Epithelial cell of proximal tubule (primary cell): ENCODE measurements at regions not wholly inside any gene's neighbourhood (a gene's known extent, or its start where the extent isn't known, plus 50 kb on each side); places are given as distances from the start of the nearest gene placed in this dataset.

Experiments used
- DNase-seq: peaks from one replicate; pipeline ENCODE4 v3.0.0-alpha.2; 2011; ENCODE audit warnings: low read depth
- H3K4me3 ChIP-seq: 2 replicates; pipeline ENCODE4 v1.5.1; 2011; ENCODE audit warnings: low read depth, mild to moderate bottlenecking, low read length
- TF ChIP-seq, protein P1 (sequence below): conservative IDR thresholded peaks from 2 replicates; pipeline ENCODE4 v1.5.1; 2012; ENCODE audit warnings: low read depth, mild to moderate bottlenecking, low read length

DNA sequence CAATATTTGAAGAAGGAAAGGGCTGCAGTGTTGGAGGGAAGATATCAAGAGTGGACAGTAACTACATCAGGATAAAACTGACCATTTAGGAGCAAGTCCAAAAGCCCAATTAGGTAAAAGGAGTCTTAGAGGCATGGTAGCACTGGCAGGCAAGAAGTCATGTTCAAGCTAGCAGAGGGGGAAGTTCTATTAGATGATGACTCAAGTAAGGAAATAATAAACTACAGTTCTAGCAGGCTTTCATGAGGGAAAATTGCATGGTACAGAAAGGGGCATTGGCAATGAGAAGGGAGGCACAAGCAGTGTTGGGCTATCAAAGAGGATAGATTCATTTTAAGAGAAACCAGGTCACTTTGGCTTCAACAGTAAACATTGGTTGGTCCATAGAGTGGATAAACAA, 156.1 kb upstream of the PTPRK start:
- no peak overlapping the region for H3K4me3 ChIP-seq
- TF ChIP-seq, protein P1, sequence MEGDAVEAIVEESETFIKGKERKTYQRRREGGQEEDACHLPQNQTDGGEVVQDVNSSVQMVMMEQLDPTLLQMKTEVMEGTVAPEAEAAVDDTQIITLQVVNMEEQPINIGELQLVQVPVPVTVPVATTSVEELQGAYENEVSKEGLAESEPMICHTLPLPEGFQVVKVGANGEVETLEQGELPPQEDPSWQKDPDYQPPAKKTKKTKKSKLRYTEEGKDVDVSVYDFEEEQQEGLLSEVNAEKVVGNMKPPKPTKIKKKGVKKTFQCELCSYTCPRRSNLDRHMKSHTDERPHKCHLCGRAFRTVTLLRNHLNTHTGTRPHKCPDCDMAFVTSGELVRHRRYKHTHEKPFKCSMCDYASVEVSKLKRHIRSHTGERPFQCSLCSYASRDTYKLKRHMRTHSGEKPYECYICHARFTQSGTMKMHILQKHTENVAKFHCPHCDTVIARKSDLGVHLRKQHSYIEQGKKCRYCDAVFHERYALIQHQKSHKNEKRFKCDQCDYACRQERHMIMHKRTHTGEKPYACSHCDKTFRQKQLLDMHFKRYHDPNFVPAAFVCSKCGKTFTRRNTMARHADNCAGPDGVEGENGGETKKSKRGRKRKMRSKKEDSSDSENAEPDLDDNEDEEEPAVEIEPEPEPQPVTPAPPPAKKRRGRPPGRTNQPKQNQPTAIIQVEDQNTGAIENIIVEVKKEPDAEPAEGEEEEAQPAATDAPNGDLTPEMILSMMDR = no peak
- no peak for DNase-seq

DNA sequence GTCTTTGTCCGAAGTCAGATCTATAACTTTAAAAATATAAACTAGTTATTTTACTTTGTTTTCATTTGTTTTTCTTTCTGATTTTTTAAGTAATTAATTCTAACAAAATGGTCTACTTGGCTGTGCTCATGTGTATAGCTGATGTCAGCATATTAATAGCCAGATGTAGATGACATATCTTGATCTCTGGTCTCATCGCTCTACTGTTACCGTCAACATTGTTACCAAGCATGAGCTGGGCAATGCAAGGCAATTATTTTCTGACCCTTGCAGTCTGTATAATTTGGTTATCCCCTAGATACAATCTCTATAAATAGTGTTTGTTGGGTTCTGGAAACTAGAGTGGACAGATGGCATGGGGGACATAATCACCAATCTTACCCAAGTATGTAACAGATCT, 151.6 kb upstream of the PTPRK start:
- TF ChIP-seq, protein P1 = no peak
- H3K4me3 ChIP-seq = no peak overlapping the region
- DNase-seq = no peak

DNA sequence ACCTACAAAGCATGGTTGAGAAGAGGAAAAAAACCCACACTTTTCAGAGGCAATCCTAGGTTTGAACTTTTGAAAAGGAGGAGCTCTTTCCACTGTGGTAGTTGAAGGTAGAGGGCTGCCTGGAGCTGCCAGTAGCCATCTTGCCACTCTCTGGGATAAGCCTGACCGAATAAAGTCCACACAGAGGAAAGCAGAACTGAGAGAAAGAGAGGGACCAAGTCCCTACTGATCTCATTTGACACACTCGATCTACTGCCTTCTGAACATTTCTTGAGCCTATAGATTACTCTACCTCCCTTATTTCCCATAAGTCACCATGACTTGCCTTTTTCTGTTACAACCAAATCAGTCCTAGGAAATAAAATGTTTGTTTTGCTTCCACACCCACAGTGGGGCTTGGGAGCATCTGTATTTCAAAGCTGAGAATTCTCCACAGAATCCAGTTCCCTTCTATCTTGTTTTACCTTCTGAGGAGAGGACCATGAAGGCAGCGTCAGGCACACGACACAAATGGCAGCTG, 147.0 kb upstream of the PTPRK start:
- TF ChIP-seq, protein P1 = no peak
- H3K4me3 ChIP-seq = no peak overlapping the region
- DNase-seq = no peak

DNA sequence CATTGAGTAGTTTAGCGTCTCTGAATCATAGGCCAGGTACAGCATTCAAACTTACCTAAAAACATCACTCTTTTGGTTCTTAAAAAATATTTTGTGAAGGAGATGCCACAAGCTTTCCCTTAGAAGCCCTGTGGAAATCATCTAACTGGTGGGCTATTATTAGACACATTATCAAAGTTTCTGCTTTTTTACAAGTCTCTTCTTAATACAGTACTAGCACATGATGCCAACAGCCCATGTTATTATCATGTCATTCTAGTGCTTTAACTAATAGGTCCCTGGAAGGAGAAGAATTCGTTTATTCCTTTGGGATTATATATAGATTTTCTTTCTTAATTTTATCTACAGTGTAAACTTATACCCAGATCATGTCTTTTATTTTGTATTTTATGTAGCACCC, 146.0 kb upstream of the PTPRK start:
- H3K4me3 ChIP-seq = no peak overlapping the region
- TF ChIP-seq, protein P1 = no peak
- no peak for DNase-seq

DNA sequence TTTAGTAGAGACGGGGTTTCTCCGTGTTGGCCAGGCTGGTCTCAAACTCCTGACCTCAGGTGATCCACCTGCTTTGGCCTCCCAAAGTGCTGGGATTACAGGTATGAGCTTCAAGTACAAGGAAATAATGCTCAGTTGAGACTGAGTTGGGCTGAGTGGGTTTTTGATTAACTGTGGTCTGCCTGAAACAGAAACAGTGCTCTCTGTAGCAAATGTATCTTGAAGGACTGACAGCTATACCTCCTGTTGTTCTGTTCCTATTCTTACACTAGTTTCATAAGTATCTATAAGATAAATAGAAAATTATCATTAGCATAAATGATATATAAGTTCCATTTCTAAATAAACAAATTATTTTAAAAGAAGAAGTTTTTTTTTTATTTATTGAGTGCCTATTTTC, 142.8 kb upstream of the PTPRK start:
- no peak for DNase-seq
- no peak overlapping the region for H3K4me3 ChIP-seq
- TF ChIP-seq, protein P1 = no peak

DNA sequence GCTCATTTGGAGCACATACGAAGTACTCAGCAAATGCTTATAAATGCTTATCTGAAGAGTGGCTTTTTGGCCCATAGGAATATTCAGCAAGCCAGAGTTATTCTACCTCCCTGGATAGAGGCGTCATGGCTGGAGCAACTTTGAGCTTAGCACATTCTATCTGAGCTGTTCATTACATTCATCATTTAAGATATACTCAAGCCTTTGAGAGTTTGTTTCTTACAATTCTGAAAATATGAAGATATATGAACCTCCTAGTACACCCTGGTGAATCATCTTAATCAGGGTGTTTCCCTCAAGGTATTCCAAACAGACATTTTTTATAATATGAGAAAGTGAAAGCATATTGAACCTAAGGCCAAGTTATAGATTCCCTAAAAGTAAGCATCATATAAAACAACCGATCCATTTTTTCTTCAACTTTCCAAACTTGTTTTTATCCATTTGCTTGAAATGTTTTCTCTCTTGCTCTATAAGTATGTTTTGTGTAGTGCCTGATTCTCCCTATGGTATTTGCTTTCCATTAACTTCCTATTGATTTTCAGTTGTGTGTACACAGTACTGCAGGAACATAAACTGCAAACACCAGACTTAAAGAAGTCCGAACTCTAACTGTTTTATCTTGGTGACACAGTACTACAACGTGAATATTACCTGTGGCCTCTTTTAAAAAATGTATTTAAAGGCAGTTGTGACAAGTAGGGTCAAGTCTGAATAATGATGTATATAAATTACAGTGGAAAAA, 139.7 kb upstream of the PTPRK start:
- no peak for DNase-seq
- TF ChIP-seq, protein P1 = no peak

DNA sequence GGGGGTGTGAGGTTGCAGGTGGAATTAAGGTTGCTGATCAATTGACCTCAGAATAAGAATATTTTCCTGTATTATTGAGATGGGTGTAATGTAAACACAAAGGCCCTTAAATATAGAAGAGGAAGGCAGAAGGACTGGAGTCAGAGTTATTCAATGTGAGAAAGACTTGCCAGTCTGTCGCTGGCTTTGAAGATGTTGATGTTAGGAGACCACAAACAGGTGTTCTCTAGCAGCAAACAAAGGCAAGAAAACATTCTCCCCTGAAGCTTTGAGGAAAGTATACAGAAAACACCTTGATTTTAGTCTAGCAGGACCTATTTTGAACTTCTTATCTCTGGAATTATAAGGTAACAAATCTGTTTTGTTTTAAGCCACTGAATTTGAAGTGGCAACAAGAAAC, 138.9 kb upstream of the PTPRK start:
- no peak overlapping the region for H3K4me3 ChIP-seq
- TF ChIP-seq, protein P1 = no peak
- DNase-seq = no peak

More for the DNA sequence above, 139.7 kb upstream of the PTPRK start:
- H3K4me3 ChIP-seq = no peak overlapping the region
